Panc1 (cell line): ENCODE measurements at regions not wholly inside any gene's neighbourhood (a gene's known extent, or its start where the extent isn't known, plus 50 kb on each side); places are given as distances from the start of the nearest gene placed in this dataset.
"Not testable (repeated sequence)": the region's sequence is repeated elsewhere in the genome, so short reads cannot be mapped to it uniquely, and the experiment has no call there.

Experiments
- ATAC-seq: fragments of 200-7000 bp; cut with Tn5 transposase; 2 replicates; pipeline ENCODE4 v1.9.1; 2020; ENCODE audit warnings: mild to moderate bottlenecking, moderate library complexity
- BruUV-seq: library from RNA; stranded (reverse); fragments of 400-500 nt; replicated peaks from 2 replicates; lab custom pipeline; 2021; lab: Mats Ljungman, UMichigan
- CTCF ChIA-PET: fragments of 300-600 bp; sonication (Branson Sonifier 250); formaldehyde crosslinking; loops from one replicate; lab custom pipeline; 2022; ENCODE audit warnings: antibody characterized with exemption; lab: Charles Lee
- POLR2A ChIA-PET: fragments of 300-600 bp; sonication (Branson Sonifier 250); formaldehyde crosslinking; loops from one replicate; lab custom pipeline; 2022; ENCODE audit warnings: antibody characterized with exemption; lab: Charles Lee
- DNase-seq: peaks from one replicate; pipeline ENCODE4 v3.0.0-alpha.2; 2010; ENCODE audit warnings: low read depth, low spot score
- H3K27ac ChIP-seq: 2 replicates; pipeline ENCODE4 v1.5.1; 2011; ENCODE audit warnings: mild to moderate bottlenecking, low read length, inconsistent platforms
- H3K27me3 ChIP-seq: fragments of 200-500 bp; sonication (Bioruptor generic); 2 replicates; pipeline ENCODE4 v1.6.0; 2014; ENCODE audit warnings: low read length, inconsistent platforms; ENCODE audit not compliant: control insufficient read depth, insufficient read depth
- H3K36me3 ChIP-seq: fragments of 200-500 bp; sonication (Bioruptor generic); 2 replicates; pipeline ENCODE4 v1.5.1; 2014; ENCODE audit warnings: inconsistent platforms, mild to moderate bottlenecking, low read length, moderate library complexity; ENCODE audit not compliant: control insufficient read depth, insufficient read depth
- H3K4me1 ChIP-seq: 2 replicates; pipeline ENCODE4 v1.5.1; 2011; ENCODE audit warnings: inconsistent platforms, mild to moderate bottlenecking, low read length, moderate library complexity; ENCODE audit not compliant: control insufficient read depth, insufficient read depth
- H3K4me3 ChIP-seq, 2 experiments: 2 replicates each; pipeline ENCODE4 v1.5.1; 2011 to 2012; ENCODE audit warnings: low read depth in 2 of 2, low read length in 2 of 2, mild to moderate bottlenecking in 2 of 2, inconsistent platforms in 1 of 2, moderate library complexity in 1 of 2
- H3K9me3 ChIP-seq: fragments of 200-500 bp; sonication (Bioruptor generic); 2 replicates; pipeline ENCODE4 v1.5.1; 2014; ENCODE audit warnings: low read depth, mild to moderate bottlenecking, inconsistent platforms, low read length, moderate library complexity; ENCODE audit not compliant: control insufficient read depth, insufficient read depth
- CTCF ChIP-seq: fragments of 450-650 bp; IDR thresholded peaks from 2 replicates; pipeline ENCODE4 v1.5.1; 2017; ENCODE audit warnings: mild to moderate bottlenecking
- POLR2AphosphoS5 ChIP-seq: IDR thresholded peaks from 2 replicates; pipeline ENCODE4 v1.6.1; 2012; ENCODE audit warnings: mild to moderate bottlenecking, low read depth, low read length, moderate library complexity
- SIN3A ChIP-seq: IDR thresholded peaks from 2 replicates; pipeline ENCODE4 v1.6.1; 2012; ENCODE audit warnings: low read depth, mild to moderate bottlenecking, low read length, moderate library complexity, borderline replicate concordance; ENCODE audit not compliant: insufficient read depth
- TCF7L2 ChIP-seq: IDR thresholded peaks from 2 replicates; pipeline ENCODE4 v1.6.1; 2011; ENCODE audit warnings: mild to moderate bottlenecking, low read depth, low read length, inconsistent platforms
- in situ Hi-C: cut with HindIII; loops from 2 replicates; pipeline ENCODE4 v1.10.0; 2016; ENCODE audit warnings: low sequenced_read_pairs, low pct_unique_long_range_greater_than_20kb
- intact Hi-C: fragments of 100-400 bp; cut with micrococcal nuclease; formaldehyde crosslinking; loops from one replicate; pipeline ENCODE4 v1.10.0; 2022; ENCODE audit not compliant: unreplicated experiment
- TF ChIP-seq, protein P1 (sequence below), 2 experiments: IDR thresholded peaks; 2 replicates each; pipeline ENCODE4 v1.6.1; 2011 to 2012; ENCODE audit warnings: low read depth in 2 of 2, control low read depth in 1 of 2, low read length in 1 of 2, mild to moderate bottlenecking in 1 of 2, moderate library complexity in 1 of 2; ENCODE audit not compliant: insufficient read depth in 1 of 2

DNA sequence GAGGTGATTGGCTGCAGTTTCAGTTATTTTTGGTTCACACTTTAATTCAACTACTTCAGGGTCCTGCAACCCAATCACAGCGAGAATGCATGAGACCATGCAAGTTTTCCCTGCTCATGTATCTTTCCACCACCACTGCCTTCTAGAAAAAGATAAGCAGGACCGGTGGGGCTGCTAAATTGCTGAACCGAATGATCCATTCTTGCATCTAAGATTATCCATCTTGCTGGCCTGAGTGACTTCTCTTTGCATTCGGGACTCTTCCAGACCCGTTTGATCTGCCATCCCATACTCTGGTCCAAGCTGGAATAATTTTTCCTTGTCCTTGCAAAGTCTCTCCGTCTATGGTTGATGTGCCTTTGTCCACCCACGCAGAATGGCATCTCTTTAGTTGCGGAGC is 56.3 kb upstream of the TP53I11 start:
- Histone ChIP-seq H3K9me3 (no peaks in the 10 kb centered on the region), H3K4me1 (no peaks in the 10 kb centered on the region), H3K36me3 (no peaks in the 10 kb centered on the region), H3K27ac (no peak overlapping the region), H3K27me3 (no peaks in the 10 kb centered on the region), H3K4me3 (no peak overlapping the region)
- POLR2A ChIA-PET: no interaction called here
- DNase-seq (no peak), ATAC-seq (no peak)
- intact Hi-C loops: no loop called here
- TF ChIP-seq, protein P1, sequence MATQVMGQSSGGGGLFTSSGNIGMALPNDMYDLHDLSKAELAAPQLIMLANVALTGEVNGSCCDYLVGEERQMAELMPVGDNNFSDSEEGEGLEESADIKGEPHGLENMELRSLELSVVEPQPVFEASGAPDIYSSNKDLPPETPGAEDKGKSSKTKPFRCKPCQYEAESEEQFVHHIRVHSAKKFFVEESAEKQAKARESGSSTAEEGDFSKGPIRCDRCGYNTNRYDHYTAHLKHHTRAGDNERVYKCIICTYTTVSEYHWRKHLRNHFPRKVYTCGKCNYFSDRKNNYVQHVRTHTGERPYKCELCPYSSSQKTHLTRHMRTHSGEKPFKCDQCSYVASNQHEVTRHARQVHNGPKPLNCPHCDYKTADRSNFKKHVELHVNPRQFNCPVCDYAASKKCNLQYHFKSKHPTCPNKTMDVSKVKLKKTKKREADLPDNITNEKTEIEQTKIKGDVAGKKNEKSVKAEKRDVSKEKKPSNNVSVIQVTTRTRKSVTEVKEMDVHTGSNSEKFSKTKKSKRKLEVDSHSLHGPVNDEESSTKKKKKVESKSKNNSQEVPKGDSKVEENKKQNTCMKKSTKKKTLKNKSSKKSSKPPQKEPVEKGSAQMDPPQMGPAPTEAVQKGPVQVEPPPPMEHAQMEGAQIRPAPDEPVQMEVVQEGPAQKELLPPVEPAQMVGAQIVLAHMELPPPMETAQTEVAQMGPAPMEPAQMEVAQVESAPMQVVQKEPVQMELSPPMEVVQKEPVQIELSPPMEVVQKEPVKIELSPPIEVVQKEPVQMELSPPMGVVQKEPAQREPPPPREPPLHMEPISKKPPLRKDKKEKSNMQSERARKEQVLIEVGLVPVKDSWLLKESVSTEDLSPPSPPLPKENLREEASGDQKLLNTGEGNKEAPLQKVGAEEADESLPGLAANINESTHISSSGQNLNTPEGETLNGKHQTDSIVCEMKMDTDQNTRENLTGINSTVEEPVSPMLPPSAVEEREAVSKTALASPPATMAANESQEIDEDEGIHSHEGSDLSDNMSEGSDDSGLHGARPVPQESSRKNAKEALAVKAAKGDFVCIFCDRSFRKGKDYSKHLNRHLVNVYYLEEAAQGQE (IDR thresholded peaks at IDR 0.05; ENCODE audit: insufficient read depth in 1 of 2, low read depth in 2 of 2, low read length in 1 of 2): no peak
- TF ChIP-seq POLR2AphosphoS5: no peak
- TF ChIP-seq SIN3A: no peak
- TF ChIP-seq CTCF: no peak
- TF ChIP-seq TCF7L2: no peak
- in situ Hi-C loops: no loop called here
- no TSS peak for BruUV-seq
- CTCF ChIA-PET: no interaction called here

DNA sequence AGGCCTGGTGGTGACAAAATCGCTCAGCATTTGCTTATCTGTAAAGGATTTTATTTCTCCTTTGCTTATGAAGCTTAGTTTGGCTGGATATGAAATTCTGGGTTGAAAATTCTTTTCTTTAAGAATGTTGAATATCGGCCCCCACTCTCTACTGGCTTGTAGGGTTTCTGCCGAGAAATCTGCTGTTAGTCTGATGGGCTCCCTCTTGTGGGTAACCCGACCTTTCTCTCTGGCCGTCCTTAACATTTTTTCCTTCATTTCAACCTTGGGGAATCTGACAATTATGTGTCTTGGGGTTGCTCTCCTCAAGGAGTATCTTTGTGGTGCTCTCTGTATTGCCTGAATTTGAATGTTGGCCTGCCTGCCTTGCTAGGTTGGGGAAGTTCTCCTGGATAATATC is 65.3 kb upstream of the TP53I11 start:
- not testable (repeated sequence) for ATAC-seq, BruUV-seq
- intact Hi-C loops: loop anchor here (10.0 kb wide), 1 partner anchor 71 kb away; no protein-coding TSS in a partner anchor

DNA sequence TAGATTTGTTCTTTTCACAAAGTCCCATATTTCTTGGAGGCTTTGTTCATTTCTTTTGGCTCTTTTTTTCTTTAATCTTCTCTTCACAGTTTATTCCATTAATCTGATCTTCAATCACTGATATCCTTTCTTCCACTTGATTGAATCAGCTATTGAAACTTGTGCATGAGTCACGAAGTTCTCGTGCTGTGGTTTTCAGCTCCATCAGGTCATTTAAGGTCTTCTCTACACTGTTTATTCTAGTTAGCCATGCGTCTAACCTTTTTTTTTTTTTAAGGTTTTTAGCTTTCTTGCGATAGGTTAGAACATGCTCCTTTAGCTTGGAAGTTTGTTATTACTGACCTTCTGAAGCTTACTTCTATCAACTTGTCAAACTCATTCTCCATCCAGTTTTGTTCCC is 65.8 kb upstream of the TP53I11 start:
- H3K36me3 ChIP-seq, H3K27ac ChIP-seq, POLR2A ChIA-PET, H3K9me3 ChIP-seq, ATAC-seq, H3K4me1 ChIP-seq, H3K27me3 ChIP-seq, in situ Hi-C loops, BruUV-seq, CTCF ChIA-PET, H3K4me3 ChIP-seq, DNase-seq: not testable (repeated sequence)
- intact Hi-C loops: loop anchor here (10.0 kb wide), 1 partner anchor 72 kb away; no protein-coding TSS in a partner anchor

More for the DNA sequence above, 65.3 kb upstream of the TP53I11 start:
- H3K4me1 ChIP-seq, H3K27me3 ChIP-seq, in situ Hi-C loops, H3K9me3 ChIP-seq, H3K27ac ChIP-seq, CTCF ChIA-PET, POLR2A ChIA-PET, DNase-seq, H3K36me3 ChIP-seq, H3K4me3 ChIP-seq: not testable (repeated sequence)
- TF ChIP-seq CTCF: 0 out of 2 replicates have a peak, but pooled peaks have one; percentile 9
